GM21529 (cell line): ENCODE measurements at regions not wholly inside any gene's neighbourhood (a gene's known extent, or its start where the extent isn't known, plus 50 kb on each side); places are given as distances from the start of the nearest gene placed in this dataset.

Experiments used
- ATAC-seq: cut with Tn5 transposase; IDR thresholded peaks from one replicate; pipeline ENCODE4 v1.9.1; 2021; ENCODE audit not compliant: unreplicated experiment

DNA sequence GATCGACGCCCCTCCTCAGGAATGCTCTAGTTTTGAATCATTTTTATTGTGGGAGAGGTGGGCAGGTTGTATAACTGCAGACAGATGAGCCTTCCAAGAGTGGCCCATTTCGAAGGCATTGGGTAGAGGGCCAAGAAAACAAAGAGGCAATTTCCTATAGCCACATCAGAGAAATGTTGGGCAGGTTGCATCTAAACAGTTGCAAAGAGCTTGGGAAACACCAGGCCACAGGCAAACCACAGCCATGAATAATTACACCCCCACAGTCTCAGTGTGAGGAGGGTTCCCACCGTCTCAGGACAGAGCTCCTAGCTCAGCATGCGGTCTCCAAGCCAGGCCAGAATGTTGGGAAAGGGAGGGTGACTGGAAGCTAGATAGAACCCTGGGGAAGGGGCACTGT lies 257.3 kb downstream of the ABHD5 start:
- no peak for ATAC-seq

DNA sequence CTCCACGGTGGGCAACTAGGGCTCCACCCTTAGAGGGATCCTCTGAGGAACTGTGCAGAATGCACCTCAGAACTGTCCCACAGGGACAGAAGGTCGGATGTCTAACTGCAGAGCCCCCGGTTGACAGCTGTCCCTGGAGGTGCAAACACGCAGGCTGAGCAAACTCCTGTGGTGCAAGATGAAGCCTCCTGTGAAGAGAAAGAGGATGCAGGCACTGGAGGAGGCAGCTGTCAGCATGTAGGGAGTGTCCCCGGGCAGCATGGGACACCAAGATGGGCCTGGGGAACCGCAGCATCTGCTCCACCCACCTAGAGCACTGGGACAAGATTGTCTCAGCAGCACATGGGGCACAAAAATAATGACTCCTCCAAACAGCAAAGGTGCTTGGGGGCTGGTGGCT lies 258.9 kb downstream of the ABHD5 start:
- ATAC-seq: no peak

DNA sequence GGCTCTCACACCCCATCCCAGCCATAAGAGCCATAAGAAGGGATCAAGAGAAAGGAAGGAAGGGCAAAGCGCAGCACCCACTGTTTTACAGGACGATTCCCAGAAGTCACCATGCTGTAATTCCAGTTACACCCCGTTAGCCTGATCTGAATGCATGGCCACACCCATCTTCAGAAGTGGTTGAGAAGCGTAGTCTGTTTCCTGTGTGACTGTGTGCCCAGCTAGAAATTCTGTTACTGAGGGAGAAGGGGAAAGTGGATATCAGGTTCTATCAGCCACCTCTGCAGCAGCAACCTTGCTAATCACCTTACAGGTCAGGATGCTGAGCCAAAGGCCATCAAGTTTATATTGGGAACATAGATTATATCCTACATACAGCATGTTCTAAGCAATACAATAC lies 260.0 kb downstream of the ABHD5 start:
- ATAC-seq: no peak

DNA sequence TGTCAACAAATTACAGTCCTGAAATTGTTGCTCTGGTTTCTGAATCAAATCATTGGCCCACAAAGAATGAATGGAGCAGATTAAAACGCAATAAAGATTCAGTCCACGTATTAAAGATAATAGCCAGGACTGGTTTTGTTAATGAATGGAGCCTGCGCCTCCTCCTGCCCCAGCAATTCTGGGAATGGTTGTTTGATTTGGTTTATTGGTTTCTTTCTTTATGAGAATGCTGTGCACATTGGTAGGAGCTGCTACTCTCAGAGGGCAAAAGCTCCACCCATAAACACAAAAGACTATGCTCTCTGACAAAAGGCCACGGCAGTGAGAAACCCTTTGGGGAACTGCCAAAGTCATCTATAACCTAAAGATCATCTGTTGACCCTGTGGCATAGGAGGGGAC lies 261.1 kb downstream of the ABHD5 start:
- ATAC-seq: no peak

DNA sequence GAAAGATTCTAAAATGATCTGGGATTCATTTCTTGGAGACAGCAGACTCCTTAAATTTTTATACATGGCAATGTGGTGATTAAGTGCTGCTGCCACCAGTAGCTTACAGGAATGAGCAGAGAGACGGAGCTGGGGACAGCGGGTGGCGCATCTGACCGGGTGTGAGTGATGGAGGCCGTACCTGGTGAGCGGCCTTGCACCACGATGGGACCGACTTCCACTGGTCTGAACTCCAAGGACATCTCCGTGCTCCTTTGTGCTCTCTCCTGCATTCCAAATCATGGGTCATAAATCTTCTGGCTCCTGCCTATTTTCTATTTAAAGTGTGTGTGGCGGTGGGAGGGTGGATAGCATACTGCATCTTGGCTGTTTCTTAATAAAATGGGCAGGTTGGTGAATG lies 262.6 kb downstream of the ABHD5 start:
- ATAC-seq: no peak

DNA sequence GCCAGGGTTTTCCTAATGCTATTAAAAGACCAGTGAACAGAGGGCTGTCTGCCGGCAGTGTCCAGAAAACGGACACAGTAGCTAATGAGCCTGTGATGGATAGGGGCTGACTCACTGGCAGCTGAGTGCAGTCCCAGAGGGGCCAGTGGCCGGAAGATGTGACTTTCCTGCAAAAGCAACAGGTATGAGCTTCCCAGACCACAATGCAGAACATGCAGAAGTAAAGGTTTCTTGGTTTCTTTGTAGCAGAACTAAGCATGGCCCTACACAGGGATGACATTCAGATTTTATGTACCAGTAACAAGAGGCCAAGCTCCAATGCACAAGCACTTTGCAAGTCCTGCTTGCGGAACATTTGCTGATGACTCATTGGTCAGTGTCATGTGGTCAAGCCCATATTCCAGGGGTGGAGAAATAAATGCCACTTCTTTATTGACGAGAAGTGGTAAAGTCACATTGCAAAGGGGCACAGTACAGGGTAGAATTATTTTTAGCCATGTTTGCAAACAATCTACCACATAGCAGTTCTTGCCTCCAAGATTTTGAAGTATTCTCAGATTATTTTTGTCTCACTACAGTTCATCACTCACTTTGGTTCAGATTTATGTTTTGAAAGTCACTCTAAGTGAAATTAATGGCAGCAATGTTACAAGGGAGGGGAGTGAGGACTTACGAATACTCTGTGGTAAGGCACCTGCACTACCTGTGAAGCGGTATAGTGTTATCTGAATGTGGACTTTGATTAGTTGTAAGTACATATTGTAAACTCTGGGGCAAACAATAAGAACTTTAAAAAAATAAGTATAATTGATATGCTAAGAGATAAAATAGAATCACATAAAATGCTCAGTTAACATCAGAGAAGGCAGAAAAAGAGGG lies 263.3 kb downstream of the ABHD5 start:
- no peak for ATAC-seq

DNA sequence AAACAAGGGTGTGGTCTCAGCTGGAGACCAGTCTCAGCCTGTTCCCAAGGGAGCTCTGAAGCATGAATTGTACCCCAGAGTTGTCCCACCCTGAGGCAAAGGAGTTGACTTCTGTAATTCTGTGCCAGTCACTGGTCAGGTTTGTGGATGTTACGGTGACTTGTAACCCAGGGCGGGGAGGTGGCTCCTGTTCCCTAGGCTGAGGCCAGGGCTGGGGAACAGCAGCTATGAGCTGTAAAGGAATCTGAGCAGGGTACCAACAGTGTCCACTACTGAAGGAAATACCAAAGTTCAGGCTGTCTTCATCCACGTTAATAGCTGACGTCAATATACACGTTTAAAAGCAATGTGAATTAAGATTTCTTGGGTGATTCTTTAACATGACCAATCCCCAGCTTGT lies 266.2 kb downstream of the ABHD5 start:
- ATAC-seq: no peak

DNA sequence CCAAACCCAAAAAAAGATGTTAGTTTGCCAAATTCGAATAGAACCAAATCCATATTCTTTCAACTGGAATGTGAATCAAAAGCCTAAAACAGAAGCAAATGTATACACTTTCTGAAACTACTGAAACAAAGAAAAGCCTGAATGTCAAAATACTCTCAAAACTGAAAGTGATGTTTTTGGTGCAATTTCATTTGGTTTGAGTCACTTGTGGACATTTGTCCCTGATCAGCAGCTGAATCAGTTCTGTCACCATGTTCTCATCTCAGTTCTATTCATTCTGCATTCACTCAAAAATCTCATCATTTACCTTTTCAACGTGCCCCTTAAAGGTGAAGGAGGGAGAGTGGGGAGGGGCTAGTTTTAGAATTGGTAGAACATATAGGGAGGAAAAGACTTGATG lies 266.8 kb downstream of the ABHD5 start:
- peak; percentile 76 for ATAC-seq

DNA sequence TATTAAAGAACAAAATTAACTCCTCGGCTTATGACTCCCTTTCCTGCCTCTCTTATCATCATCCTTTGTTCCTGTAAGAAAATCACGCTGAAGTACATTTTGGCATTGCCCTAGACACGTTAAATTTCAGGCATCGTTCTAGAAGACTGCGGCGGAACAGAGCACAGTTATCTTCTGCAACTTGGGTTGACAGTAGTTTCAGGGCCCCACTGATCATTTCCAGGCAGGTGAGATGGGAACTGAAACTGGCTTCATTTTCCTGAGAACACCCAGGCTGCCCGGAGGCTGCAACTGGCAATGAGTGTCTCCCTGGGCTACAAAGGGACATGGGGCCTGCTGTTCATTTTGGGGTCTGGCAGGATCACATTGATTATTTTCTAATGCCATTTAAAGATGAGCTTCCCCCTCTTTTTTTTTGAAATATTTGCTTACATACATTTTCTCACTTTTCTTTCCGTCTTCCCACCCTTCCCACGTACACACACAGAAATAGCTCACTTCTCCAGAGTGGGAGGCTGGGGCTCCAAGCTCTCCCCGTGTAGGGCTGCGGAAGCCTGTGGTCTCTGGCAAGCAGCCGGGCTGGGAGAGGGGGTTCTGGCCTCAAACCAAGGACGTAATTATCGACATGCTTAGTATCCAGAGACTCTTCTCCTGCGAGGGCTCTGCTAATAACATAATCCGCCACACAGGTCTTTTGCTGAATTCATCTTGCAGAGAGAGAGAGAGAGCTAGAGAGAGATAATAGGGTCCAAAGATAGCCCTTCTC lies 267.4 kb downstream of the ABHD5 start:
- ATAC-seq: no peak

DNA sequence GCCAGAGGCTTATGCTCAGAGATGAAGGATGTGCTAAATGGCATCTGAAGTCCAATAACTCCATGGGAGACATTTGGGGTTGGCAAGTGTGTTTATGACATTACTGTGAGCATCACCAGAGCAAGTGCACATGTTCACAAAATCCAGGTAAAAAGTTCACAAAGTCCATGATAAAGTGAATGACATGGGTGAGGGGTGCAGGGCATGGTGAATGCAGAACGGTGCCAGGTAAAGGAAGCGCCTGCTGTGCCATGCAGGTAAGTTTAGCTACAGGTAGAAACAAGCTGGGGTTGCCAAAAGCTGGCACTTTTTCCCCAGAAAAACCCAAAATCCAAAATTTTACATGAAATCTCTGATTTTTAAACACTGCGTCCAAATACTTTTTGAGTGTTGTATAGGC lies 268.2 kb downstream of the ABHD5 start:
- ATAC-seq: no peak

DNA sequence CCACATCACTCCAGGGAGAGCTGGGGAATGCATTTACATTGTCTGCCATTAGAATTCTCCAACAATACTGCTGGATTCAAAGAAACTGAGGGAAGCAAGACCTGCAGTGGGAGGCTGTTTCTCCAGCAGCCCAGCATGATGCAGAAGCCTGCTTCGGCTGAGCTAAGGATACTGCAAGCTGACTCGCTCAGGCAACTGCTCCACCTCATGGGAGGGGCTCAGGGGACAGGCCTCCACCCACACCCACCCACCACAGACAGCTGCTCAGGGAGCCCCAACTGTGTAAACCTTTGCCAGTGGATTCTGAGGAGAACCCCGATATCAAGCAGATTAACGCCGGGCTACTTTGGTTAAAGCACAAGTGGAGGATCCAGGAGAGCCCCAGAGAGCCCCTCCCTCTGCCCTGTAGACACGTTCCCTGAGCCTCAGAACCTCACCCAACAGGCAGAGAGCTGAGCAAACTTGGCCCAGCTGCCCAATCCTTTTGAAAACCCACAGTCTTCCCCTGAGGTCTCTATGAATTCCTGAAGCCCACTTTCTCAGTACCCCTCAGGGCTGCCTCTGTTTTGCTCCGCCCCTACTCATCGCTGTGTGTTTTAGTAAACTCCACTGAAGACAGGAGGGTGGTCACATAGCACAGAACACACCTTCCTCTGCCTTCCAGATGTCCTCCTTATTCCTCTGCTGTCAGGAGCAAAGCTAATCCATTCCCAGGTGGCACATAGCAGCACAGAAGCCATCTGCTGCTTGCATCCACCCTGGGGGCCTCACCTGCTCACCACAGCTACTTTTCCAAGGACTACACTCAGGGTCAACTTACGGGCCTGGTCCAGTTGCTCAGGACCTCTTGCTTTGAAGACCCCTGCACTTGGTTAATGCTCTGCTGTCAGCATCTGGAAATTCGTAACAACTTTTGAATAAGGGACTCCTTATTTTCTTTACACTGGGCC lies 269.0 kb downstream of the ABHD5 start:
- no peak for ATAC-seq

DNA sequence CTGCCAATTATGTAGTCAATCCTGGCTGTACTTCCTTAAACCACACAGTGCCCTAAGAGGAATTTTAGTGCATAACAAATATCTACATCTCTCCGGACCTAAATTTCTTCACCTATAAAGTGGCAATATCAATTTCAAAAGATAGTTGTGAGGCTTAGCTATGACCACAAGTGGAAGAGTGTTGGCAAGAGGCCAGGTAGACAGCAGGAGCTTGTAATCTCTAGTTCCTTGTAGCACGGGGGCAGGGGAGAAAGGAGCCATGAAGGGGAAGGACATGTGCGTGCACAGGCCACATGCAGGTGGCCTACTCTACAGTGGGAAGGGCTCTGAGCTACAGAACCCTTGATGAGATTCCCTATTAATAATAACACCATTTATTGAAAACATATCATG lies 269.7 kb downstream of the ABHD5 start:
- no peak for ATAC-seq

DNA sequence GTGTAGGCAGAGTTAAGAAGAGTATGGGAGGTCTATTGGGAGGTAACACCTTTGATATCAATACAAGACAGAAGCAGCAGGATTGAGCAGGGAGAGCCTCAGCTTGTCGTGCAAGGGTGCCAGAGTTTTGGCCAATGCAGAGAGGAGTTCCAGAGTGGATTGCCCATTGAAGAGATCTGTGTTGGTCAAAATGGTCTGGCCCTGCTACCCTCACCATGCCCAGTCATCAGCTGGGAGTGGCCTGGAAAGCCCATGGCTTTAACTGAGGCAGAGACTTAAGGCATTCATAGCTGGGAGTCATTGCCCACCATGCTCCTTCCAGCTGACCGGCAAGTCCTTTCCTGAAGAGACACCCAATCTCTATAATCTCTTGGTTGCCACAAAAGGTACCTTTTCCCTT lies 271.3 kb downstream of the ABHD5 start:
- no peak for ATAC-seq

DNA sequence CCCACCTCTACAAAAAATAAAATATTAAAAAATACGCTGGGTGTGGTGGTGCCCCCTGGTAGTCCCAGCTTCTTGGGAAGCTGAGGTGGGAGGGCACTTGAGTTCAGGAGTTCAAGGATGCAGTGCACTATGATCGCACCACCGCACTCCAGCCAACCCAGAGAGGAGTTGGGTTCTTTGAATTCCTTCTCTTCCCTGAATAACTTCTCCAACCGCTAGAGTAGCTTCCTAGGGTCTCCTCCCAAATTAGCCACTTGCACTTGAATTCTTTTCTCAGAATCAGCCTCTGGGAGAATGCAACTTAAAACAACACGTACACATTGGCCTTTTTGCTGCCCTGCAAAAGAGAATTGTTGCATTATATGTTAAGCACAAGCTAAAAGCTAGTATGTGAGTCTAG lies 272.5 kb downstream of the ABHD5 start:
- ATAC-seq: no peak

DNA sequence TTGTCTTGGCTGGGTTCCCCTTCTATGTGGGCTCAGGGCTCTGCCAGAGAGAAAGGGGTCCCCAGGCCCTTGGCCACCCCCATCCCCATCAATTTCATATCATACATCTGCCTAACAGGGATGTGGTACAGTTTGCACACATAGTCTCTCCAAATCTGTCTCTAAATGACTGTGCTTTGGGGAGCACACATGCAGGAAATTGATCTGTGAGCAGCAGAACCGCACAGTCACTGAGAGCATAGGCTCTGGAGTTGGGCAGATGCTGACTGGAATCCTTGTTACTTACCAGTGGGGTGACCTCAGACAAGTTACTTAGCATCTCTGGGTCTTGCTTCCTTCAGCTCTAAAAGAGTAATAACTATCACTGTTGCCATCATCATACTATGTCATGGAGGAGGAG lies 273.9 kb downstream of the ABHD5 start:
- no peak for ATAC-seq

DNA sequence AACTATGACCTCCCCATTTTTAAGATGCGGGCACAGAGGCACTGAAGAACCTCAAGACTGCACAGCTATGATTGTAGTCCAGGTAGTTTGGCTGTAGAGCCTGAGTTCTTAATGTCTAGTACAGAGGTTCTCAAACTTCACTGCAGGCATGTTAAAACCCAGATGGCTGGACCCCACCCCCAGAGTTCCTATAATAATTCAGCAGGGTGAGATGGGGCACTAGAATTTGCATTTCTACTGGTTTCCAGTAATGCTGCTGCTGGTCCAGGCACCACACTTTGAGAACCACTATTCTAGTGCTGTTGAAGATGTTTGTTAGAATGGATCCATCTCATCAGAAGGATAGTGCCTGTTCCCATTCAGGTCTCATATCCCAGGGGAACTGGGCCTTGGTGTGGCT lies 274.9 kb downstream of the ABHD5 start:
- no peak for ATAC-seq

DNA sequence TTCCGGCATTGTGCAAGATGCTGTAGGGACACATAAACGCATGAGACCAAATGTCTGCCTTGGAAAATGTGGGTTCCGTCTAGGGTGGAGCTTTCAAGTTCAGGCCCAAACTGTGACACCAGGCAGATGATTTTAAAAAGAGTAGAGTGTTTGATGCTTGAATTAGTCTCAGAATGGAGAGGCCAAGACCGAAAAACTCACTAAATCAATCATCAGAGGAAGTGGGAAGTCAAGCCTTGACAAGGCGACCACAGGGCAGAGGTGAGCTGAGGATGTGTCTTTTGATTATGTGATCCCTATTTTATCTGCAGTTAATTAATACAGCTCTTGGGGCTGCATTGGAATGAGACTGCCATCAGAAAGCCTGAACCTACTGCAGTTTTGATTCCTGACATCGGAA lies 275.4 kb downstream of the ABHD5 start:
- no peak for ATAC-seq

DNA sequence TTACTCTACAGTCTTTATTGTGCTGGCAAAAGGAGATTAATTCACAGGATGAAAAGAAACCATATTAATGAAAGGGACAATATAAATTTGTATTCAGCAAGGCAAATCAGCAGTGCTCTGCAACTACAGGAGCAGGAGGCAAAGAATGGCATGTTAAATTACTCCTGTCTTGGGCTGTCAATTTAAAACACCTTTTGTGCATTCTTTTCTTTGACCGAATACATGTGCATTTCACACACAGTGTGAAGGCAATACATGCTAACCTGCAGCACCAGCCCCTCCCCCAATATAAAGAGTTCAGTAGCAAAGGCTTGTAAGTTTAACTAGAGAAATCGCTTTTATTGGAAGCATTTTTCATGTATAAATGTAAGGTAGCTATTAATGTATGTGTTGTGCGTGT lies 275.2 kb upstream of the TOPAZ1 start:
- no peak for ATAC-seq

DNA sequence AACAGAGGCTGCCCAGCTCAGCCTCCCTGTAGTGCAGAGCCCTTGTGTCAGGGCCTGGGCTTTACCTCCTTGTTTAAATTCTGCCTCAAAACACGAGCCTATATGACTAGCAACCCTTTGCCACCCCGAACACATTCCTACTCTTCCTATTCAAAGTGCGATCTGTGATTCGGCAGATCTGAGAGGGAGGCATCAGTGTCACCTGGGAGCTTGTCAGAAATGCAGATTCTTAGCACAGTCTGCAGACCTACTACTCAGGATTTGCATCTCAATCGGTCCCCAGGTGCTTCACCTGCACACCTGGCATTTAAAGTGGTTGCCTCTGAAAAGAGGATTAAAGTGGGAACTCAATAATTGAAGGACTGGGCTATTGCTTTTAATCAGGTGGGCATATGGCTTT lies 273.2 kb upstream of the TOPAZ1 start:
- ATAC-seq: no peak

DNA sequence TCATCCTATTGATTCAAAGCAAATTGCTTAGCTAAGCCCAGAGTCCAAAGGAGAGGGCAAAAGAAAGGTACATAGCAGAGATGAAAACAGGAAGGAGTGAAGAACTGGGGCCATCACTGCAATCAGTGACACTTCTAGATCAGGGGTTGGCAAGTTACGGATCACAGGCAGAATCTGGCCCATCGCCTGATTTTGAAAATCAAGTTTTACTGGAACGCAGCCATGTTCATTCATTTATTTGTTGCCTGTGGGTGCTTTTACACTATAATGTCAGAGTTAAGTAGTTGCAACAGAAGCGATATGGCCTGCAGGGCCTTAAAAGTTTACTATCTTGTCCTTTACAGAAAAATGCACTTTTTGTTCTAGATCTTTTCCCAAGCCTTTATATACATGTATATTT lies 271.7 kb upstream of the TOPAZ1 start:
- ATAC-seq: no peak

DNA sequence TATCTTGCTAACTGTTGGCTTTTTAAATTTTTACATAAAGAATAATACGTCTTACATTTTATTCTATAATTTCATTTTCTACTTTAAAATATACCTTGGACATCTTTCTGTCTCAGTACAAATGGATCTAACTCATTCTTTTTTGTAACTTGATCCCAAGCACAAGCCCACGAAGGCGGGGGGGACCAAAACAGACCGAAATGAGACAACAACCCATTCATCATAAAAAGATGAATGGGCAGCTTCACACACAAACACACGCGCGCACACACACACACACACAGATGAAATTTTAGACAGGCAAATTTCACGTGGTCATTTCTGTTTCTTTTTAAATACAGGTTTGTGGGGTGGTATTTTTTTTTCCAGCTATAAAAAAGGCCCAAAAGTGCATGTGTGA lies 271.3 kb upstream of the TOPAZ1 start:
- no peak for ATAC-seq
